Spleen (tissue), 11 donors: ENCODE measurements at regions not wholly inside any gene's neighbourhood (a gene's known extent, or its start where the extent isn't known, plus 50 kb on each side); places are given as distances from the start of the nearest gene placed in this dataset.

Experiments
- DNase-seq: peaks from one replicate; pipeline ENCODE4 v3.0.0-alpha.2; 2020
- H3K27ac ChIP-seq, 8 donors: fragments of 200-600 bp; sonication (generic) in 7 of 8; 1 replicate in 4 of 8; 2 replicates in 4 of 8; pipeline versions ENCODE4 v1.5.0 to v1.8.0; 2016 to 2021; ENCODE audit warnings: inconsistent platforms in 4 of 8, mild to moderate bottlenecking in 4 of 8, moderate library complexity in 1 of 8
- H3K27me3 ChIP-seq, 7 donors: fragments of 200-600 bp; sonication (generic) in 6 of 7; replicated peaks in 1 of 7; 1 replicate in 4 of 7; 2 replicates in 3 of 7; pipeline versions ENCODE4 v1.5.0 to v1.8.0; 2016 to 2021; ENCODE audit warnings: inconsistent platforms in 3 of 7, mild to moderate bottlenecking in 1 of 7
- H3K36me3 ChIP-seq, 6 donors: fragments of 200-600 bp; sonication (generic) in 5 of 6; 1 replicate in 4 of 6; 2 replicates in 2 of 6; pipeline versions ENCODE4 v1.5.0 to v1.8.0; 2016 to 2021; ENCODE audit warnings: inconsistent platforms in 2 of 6
- H3K4me1 ChIP-seq, 6 donors: fragments of 200-600 bp; sonication (generic) in 5 of 6; 1 replicate in 3 of 6; 2 replicates in 3 of 6; pipeline versions ENCODE4 v1.5.0 to v1.8.0; 2016 to 2021; ENCODE audit warnings: inconsistent platforms in 3 of 6
- H3K4me3 ChIP-seq, 8 donors: fragments of 200-600 bp; sonication (generic) in 7 of 8; 1 replicate in 4 of 8; 2 replicates in 4 of 8; pipeline versions ENCODE4 v1.5.0 to v1.8.0; 2016 to 2021; ENCODE audit warnings: inconsistent platforms in 4 of 8, mild to moderate bottlenecking in 4 of 8, moderate library complexity in 2 of 8
- H3K9me3 ChIP-seq, 8 donors: fragments of 200-600 bp; sonication (generic) in 7 of 8; 1 replicate in 4 of 8; 2 replicates in 4 of 8; pipeline versions ENCODE4 v1.5.0 to v1.8.0; 2016 to 2021; ENCODE audit warnings: inconsistent platforms in 4 of 8
- POLR2A ChIP-seq, 3 donors: fragments of 450-650 bp; IDR thresholded peaks; one replicate each; pipeline ENCODE4 v1.5.1; 2017; ENCODE audit warnings: antibody characterized with exemption in 3 of 3, mild to moderate bottlenecking in 1 of 3
- POLR2AphosphoS5 ChIP-seq, 3 donors: sonication (generic); formaldehyde crosslinking; IDR thresholded peaks; one replicate each; pipeline ENCODE4 v1.5.1; 2017; ENCODE audit warnings: antibody characterized with exemption in 3 of 3
- WGBS, 5 donors: extraction: QIAGEN DNeasy Blood & Tissue Kit in 3 of 5; methylation state at CpG; one replicate each; pipeline versions ENCODE4 v1.1.5 to v1.1.7; 2013 to 2018; 5-methylcytosine and 5-hydroxymethylcytosine counted together
- intact Hi-C: fragments of 100-400 bp; cut with DNase I; formaldehyde crosslinking; loops from one replicate; pipeline ENCODE4 v1.15.0; 2023; ENCODE audit warnings: low total_unique reads
- TF ChIP-seq, protein P1 (sequence below), 11 experiments: fragments of 200-600 bp in 7 of 11; fragments of 450-650 bp in 4 of 11; sonication (generic) in 4 of 11; IDR thresholded peaks in 8 of 11; conservative IDR thresholded peaks in 3 of 11; 1 replicate in 7 of 11; 2 replicates in 4 of 11; pipeline versions ENCODE4 v1.4.0 to v1.8.0; 2016 to 2021; ENCODE audit warnings: antibody characterized with exemption in 11 of 11, inconsistent platforms in 4 of 11, mild to moderate bottlenecking in 1 of 11
- donor health status: healthy with polysubstance abuse.
- donor health status: DM: no; HTN: no; CAD: no; lungs with moderate emphysema.
- donor health status: DM: no; HTN: no; CAD: no.
- donor health status: Bipolar disorder and iron deficiency.
- donor health status: healthy.
- donor health status: DM: no; HTN: no; CAD: no.
- donor health status: DM: yes; HTN: yes; CAD: no.

- H3K36me3 ChIP-seq, result no peaks in the 10 kb centered on the region
- H3K9me3 ChIP-seq, result no peaks in the 10 kb centered on the region
- TF ChIP-seq POLR2A (IDR thresholded peaks at IDR 0.05), result no peak
- TF ChIP-seq POLR2AphosphoS5 (IDR thresholded peaks at IDR 0.05), result no peak
- TF ChIP-seq, protein P1, sequence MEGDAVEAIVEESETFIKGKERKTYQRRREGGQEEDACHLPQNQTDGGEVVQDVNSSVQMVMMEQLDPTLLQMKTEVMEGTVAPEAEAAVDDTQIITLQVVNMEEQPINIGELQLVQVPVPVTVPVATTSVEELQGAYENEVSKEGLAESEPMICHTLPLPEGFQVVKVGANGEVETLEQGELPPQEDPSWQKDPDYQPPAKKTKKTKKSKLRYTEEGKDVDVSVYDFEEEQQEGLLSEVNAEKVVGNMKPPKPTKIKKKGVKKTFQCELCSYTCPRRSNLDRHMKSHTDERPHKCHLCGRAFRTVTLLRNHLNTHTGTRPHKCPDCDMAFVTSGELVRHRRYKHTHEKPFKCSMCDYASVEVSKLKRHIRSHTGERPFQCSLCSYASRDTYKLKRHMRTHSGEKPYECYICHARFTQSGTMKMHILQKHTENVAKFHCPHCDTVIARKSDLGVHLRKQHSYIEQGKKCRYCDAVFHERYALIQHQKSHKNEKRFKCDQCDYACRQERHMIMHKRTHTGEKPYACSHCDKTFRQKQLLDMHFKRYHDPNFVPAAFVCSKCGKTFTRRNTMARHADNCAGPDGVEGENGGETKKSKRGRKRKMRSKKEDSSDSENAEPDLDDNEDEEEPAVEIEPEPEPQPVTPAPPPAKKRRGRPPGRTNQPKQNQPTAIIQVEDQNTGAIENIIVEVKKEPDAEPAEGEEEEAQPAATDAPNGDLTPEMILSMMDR (IDR thresholded peaks at IDR 0.05 in 8 of 11, conservative IDR thresholded peaks at IDR 0.05 in 3 of 11), result no peak
- no peak overlapping the region for H3K4me3 ChIP-seq
- H3K27me3 ChIP-seq, result no peaks in the 10 kb centered on the region
- intact Hi-C loops, result no loop called here
- no peak for DNase-seq
- no peaks in the 10 kb centered on the region for H3K4me1 ChIP-seq
- 96 to 100% (median 100%) methylated on average over 1 of the region's 1 CpG for WGBS, 5 donors
- H3K27ac ChIP-seq, result no peak overlapping the region
Measured at GRCh38 chr16:65219786-65220185, 97.9 kb upstream of the CDH11 start.

- no peak overlapping the region for H3K4me3 ChIP-seq
- H3K27ac ChIP-seq, result no peak overlapping the region
- no peak for DNase-seq
- H3K36me3 ChIP-seq, result no peaks in the 10 kb centered on the region
- intact Hi-C loops, result no loop called here
- no peaks in the 10 kb centered on the region for H3K9me3 ChIP-seq
- 62 to 76% (median 67%) methylated on average over 3 of the region's 3 CpGs for WGBS, 5 donors
- TF ChIP-seq POLR2A (IDR thresholded peaks at IDR 0.05) (no peak), POLR2AphosphoS5 (IDR thresholded peaks at IDR 0.05) (no peak)
- TF ChIP-seq, protein P1 (IDR thresholded peaks at IDR 0.05 in 8 of 11, conservative IDR thresholded peaks at IDR 0.05 in 3 of 11), result no peak
- no peaks in the 10 kb centered on the region for H3K27me3 ChIP-seq
- H3K4me1 ChIP-seq, result no peaks in the 10 kb centered on the region
Measured at GRCh38 chr16:65218348-65218747, 96.5 kb upstream of the CDH11 start.

- no peak for TF ChIP-seq POLR2A (IDR thresholded peaks at IDR 0.05)
- TF ChIP-seq, protein P1 (IDR thresholded peaks at IDR 0.05 in 8 of 11, conservative IDR thresholded peaks at IDR 0.05 in 3 of 11), result no peak
- TF ChIP-seq POLR2AphosphoS5 (IDR thresholded peaks at IDR 0.05), result no peak
- no peaks in the 10 kb centered on the region for H3K27me3 ChIP-seq
- H3K27ac ChIP-seq, result no peak overlapping the region
- 64 to 74% (median 66%) methylated on average over 4 of the region's 4 CpGs for WGBS, 5 donors
- H3K9me3 ChIP-seq, result no peaks in the 10 kb centered on the region
- intact Hi-C loops, result no loop called here
- H3K4me1 ChIP-seq, result no peaks in the 10 kb centered on the region
- no peaks in the 10 kb centered on the region for H3K36me3 ChIP-seq
- H3K4me3 ChIP-seq, result no peak overlapping the region
- no peak for DNase-seq
Measured at GRCh38 chr16:65213866-65214595, 92.2 kb upstream of the CDH11 start.

GRCh38 chr16:65212791-65213190 is 90.9 kb upstream of the CDH11 start:
- Histone ChIP-seq H3K36me3 (no peaks in the 10 kb centered on the region), H3K27ac (no peak overlapping the region), H3K4me3 (no peak overlapping the region), H3K9me3 (no peaks in the 10 kb centered on the region), H3K27me3 (no peaks in the 10 kb centered on the region), H3K4me1 (no peaks in the 10 kb centered on the region)
- TF ChIP-seq POLR2AphosphoS5 (IDR thresholded peaks at IDR 0.05) (no peak), POLR2A (IDR thresholded peaks at IDR 0.05) (no peak)
- TF ChIP-seq, protein P1 (IDR thresholded peaks at IDR 0.05 in 8 of 11, conservative IDR thresholded peaks at IDR 0.05 in 3 of 11), result no peak
- DNase-seq, result no peak
- WGBS, 5 donors, result 71 to 89% (median 80%) methylated on average over 5 of the region's 5 CpGs
- intact Hi-C loops, result no loop called here
